ENCODE measurements at regions not wholly inside any gene's neighbourhood (a gene's known extent, or its start where the extent isn't known, plus 50 kb on each side); places are given as distances from the start of the nearest gene placed in this dataset.

- BruUV-seq (replicated peaks), result no TSS peak
- Histone ChIP-seq H4K20me1 (ENCODE audit: insufficient read depth, low read length) (no peaks in the 10 kb centered on the region), H3K79me2 (ENCODE audit: insufficient read depth, low read depth, low read length) (no peaks in the 10 kb centered on the region), H3K27ac (ENCODE audit: low read depth, low read length, poor library complexity, severe bottlenecking) (no peak overlapping the region), H3K9me3 (ENCODE audit: low read length) (no peaks in the 10 kb centered on the region), H3K36me3 (ENCODE audit: insufficient read depth, low read length) (no peaks in the 10 kb centered on the region), H3K9me2 (ENCODE audit: insufficient read depth, low read length) (no peaks in the 10 kb centered on the region), H3K4me1 (ENCODE audit: insufficient read depth, low read length, poor library complexity, severe bottlenecking) (no peaks in the 10 kb centered on the region), H3K4me3 (ENCODE audit: low read depth, low read length, poor library complexity, severe bottlenecking) (no peak overlapping the region), H2AFZ (ENCODE audit: low read length) (no peak overlapping the region), H3K4me2 (ENCODE audit: low read length) (no peak overlapping the region)
- no peak for DNase-seq (ENCODE audit: low spot score)
- intact Hi-C loops (cut with micrococcal nuclease; ENCODE audit: unreplicated experiment), result no loop called here
- POLR2A ChIA-PET, result no interaction called here
- no peak for TF ChIP-seq EZH2phosphoT487 (IDR thresholded peaks at IDR 0.05; ENCODE audit: borderline replicate concordance, low read depth, low read length)
- TF ChIP-seq, protein P1, sequence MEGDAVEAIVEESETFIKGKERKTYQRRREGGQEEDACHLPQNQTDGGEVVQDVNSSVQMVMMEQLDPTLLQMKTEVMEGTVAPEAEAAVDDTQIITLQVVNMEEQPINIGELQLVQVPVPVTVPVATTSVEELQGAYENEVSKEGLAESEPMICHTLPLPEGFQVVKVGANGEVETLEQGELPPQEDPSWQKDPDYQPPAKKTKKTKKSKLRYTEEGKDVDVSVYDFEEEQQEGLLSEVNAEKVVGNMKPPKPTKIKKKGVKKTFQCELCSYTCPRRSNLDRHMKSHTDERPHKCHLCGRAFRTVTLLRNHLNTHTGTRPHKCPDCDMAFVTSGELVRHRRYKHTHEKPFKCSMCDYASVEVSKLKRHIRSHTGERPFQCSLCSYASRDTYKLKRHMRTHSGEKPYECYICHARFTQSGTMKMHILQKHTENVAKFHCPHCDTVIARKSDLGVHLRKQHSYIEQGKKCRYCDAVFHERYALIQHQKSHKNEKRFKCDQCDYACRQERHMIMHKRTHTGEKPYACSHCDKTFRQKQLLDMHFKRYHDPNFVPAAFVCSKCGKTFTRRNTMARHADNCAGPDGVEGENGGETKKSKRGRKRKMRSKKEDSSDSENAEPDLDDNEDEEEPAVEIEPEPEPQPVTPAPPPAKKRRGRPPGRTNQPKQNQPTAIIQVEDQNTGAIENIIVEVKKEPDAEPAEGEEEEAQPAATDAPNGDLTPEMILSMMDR (conservative IDR thresholded peaks at IDR 0.05; ENCODE audit: low read length), result no peak
- CTCF ChIA-PET (ENCODE audit: unreplicated experiment), result no interaction called here
These were observed 230.9 kb upstream of the RGPD4 start for GRCh38 chr2:107595749-107596148.

- no peaks in the 10 kb centered on the region for H4K20me1 ChIP-seq (ENCODE audit: insufficient read depth, low read length)
- H3K4me1 ChIP-seq (ENCODE audit: insufficient read depth, low read length, poor library complexity, severe bottlenecking), result no peaks in the 10 kb centered on the region
- H3K9me2 ChIP-seq (ENCODE audit: insufficient read depth, low read length), result no peaks in the 10 kb centered on the region
- H3K9me3 ChIP-seq (ENCODE audit: low read length), result no peaks in the 10 kb centered on the region
- no peak overlapping the region for H3K4me2 ChIP-seq (ENCODE audit: low read length)
- TF ChIP-seq, protein P1 (conservative IDR thresholded peaks at IDR 0.05; ENCODE audit: low read length), result no peak
- no peak for TF ChIP-seq EZH2phosphoT487 (IDR thresholded peaks at IDR 0.05; ENCODE audit: borderline replicate concordance, low read depth, low read length)
- DNase-seq (ENCODE audit: low spot score), result no peak
- ChIA-PET CTCF (ENCODE audit: unreplicated experiment) (no interaction called here), POLR2A (no interaction called here)
- H3K4me3 ChIP-seq (ENCODE audit: low read depth, low read length, poor library complexity, severe bottlenecking), result no peak overlapping the region
- no TSS peak for BruUV-seq (replicated peaks)
- no peak overlapping the region for H3K27ac ChIP-seq (ENCODE audit: low read depth, low read length, poor library complexity, severe bottlenecking)
- H3K79me2 ChIP-seq (ENCODE audit: insufficient read depth, low read depth, low read length), result no peaks in the 10 kb centered on the region
- H3K36me3 ChIP-seq (ENCODE audit: insufficient read depth, low read length), result no peaks in the 10 kb centered on the region
- H2AFZ ChIP-seq (ENCODE audit: low read length), result no peak overlapping the region
- intact Hi-C loops (cut with micrococcal nuclease; ENCODE audit: unreplicated experiment), result no loop called here
These were observed 229.2 kb upstream of the RGPD4 start for GRCh38 chr2:107597507-107597906.

DNA sequence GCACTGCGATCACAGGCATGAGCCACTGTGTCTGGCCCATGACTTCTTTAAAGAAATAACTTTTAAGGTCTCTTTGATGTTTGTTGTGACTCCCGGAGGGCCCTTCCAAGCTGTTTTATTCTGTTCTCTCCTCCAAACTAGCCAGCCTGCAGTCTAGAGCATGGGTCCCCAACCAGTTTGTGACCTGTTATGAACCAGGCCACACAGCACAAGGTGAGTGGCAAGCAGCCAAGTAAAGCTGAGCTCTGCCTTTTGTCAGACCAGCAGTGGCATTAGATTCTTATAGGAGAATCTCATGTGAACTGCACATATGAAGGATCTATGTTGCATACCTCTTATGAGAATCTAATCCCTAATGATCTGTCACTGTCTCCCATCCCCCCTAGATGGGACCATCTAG lies 223.9 kb upstream of the RGPD4 start:
- Histone ChIP-seq H3K9me2 (ENCODE audit: insufficient read depth, low read length) (no peaks in the 10 kb centered on the region), H3K79me2 (ENCODE audit: insufficient read depth, low read depth, low read length) (no peaks in the 10 kb centered on the region), H3K27ac (ENCODE audit: low read depth, low read length, poor library complexity, severe bottlenecking) (no peak overlapping the region), H3K36me3 (ENCODE audit: insufficient read depth, low read length) (no peaks in the 10 kb centered on the region), H2AFZ (ENCODE audit: low read length) (no peak overlapping the region), H3K4me1 (ENCODE audit: insufficient read depth, low read length, poor library complexity, severe bottlenecking) (no peaks in the 10 kb centered on the region), H3K4me3 (ENCODE audit: low read depth, low read length, poor library complexity, severe bottlenecking) (no peak overlapping the region), H4K20me1 (ENCODE audit: insufficient read depth, low read length) (no peaks in the 10 kb centered on the region), H3K9me3 (ENCODE audit: low read length) (no peaks in the 10 kb centered on the region), H3K4me2 (ENCODE audit: low read length) (no peak overlapping the region)
- TF ChIP-seq EZH2phosphoT487 (IDR thresholded peaks at IDR 0.05; ENCODE audit: borderline replicate concordance, low read depth, low read length), result no peak
- intact Hi-C loops (cut with micrococcal nuclease; ENCODE audit: unreplicated experiment), result no loop called here
- no TSS peak for BruUV-seq (replicated peaks)
- ChIA-PET CTCF (ENCODE audit: unreplicated experiment) (no interaction called here), POLR2A (no interaction called here)
- no peak for DNase-seq (ENCODE audit: low spot score)
